Transverse colon (tissue), 4 donors: ENCODE measurements at regions not wholly inside any gene's neighbourhood (a gene's known extent, or its start where the extent isn't known, plus 50 kb on each side); places are given as distances from the start of the nearest gene placed in this dataset.
A peak's percentile ranks its signal among the peaks of the same experiment; 100 is the strongest.

Experiments
- DNase-seq: peaks from one replicate; pipeline ENCODE4 v3.0.0-alpha.2; 2019
- H3K27ac ChIP-seq, 4 donors: fragments of 200-600 bp; sonication (generic); 2 replicates each; pipeline ENCODE4 v1.5.1; 2016 to 2018; ENCODE audit warnings: inconsistent platforms in 4 of 4
- H3K27me3 ChIP-seq: fragments of 200-600 bp; sonication (generic); 2 replicates; pipeline ENCODE4 v1.5.1; 2017; ENCODE audit warnings: inconsistent platforms
- H3K36me3 ChIP-seq, 4 donors: fragments of 200-600 bp; sonication (generic); 2 replicates each; pipeline ENCODE4 v1.5.1; 2017 to 2019; ENCODE audit warnings: inconsistent platforms in 4 of 4
- H3K4me1 ChIP-seq, 4 donors: fragments of 200-600 bp; sonication (generic); 2 replicates each; pipeline ENCODE4 v1.5.1; 2017 to 2020; ENCODE audit warnings: inconsistent platforms in 4 of 4
- H3K4me3 ChIP-seq, 4 donors: fragments of 200-600 bp; sonication (generic); 1 replicate in 1 of 4; 2 replicates in 3 of 4; pipeline versions ENCODE4 v1.5.1 to v1.6.1; 2017 to 2019; ENCODE audit warnings: inconsistent platforms in 4 of 4
- H3K9me3 ChIP-seq, 2 donors: fragments of 200-600 bp; sonication (generic); 2 replicates each; pipeline ENCODE4 v1.5.1; 2017 to 2019; ENCODE audit warnings: inconsistent platforms in 2 of 2
- EP300 ChIP-seq: sonication (generic); formaldehyde crosslinking; IDR thresholded peaks from one replicate; pipeline ENCODE4 v1.6.1; 2017; ENCODE audit warnings: antibody characterized with exemption, low read depth
- POLR2A ChIP-seq: fragments of 450-650 bp; IDR thresholded peaks from one replicate; pipeline ENCODE4 v1.6.1; 2016; ENCODE audit warnings: antibody characterized with exemption, mild to moderate bottlenecking, moderate library complexity
- POLR2AphosphoS5 ChIP-seq, 3 donors: sonication (generic); formaldehyde crosslinking; IDR thresholded peaks; one replicate each; pipeline ENCODE4 v1.6.1; 2016; ENCODE audit warnings: antibody characterized with exemption in 3 of 3
- WGBS, 2 donors: methylation state at CpG; one replicate each; pipeline ENCODE4 v1.1.5; 2018; ENCODE audit warnings: low coverage in 1 of 2; 5-methylcytosine and 5-hydroxymethylcytosine counted together
- in situ Hi-C, 4 donors: fragments of 200-750 bp; cut with MboI; loops; one replicate each; pipeline versions ENCODE4 v1.15.0 to v1.15.1; 2017; ENCODE audit warnings: low sequenced_read_pairs in 3 of 4, low pct_ligation_motif_present in 1 of 4, low pct_unique_long_range_greater_than_20kb in 1 of 4
- intact Hi-C: fragments of 100-400 bp; cut with DNase I; formaldehyde crosslinking; loops from one replicate; pipeline ENCODE4 v1.15.1; 2023; ENCODE audit warnings: low total_unique reads
- TF ChIP-seq, protein P1 (sequence below), 5 experiments: fragments of 200-600 bp in 3 of 5; fragments of 450-650 bp in 2 of 5; sonication (generic) in 3 of 5; IDR thresholded peaks; 1 replicate in 2 of 5; 2 replicates in 3 of 5; pipeline ENCODE4 v1.5.1; 2016 to 2017; ENCODE audit warnings: antibody characterized with exemption in 5 of 5, inconsistent platforms in 3 of 5, mild to moderate bottlenecking in 2 of 5, moderate library complexity in 1 of 5

DNA sequence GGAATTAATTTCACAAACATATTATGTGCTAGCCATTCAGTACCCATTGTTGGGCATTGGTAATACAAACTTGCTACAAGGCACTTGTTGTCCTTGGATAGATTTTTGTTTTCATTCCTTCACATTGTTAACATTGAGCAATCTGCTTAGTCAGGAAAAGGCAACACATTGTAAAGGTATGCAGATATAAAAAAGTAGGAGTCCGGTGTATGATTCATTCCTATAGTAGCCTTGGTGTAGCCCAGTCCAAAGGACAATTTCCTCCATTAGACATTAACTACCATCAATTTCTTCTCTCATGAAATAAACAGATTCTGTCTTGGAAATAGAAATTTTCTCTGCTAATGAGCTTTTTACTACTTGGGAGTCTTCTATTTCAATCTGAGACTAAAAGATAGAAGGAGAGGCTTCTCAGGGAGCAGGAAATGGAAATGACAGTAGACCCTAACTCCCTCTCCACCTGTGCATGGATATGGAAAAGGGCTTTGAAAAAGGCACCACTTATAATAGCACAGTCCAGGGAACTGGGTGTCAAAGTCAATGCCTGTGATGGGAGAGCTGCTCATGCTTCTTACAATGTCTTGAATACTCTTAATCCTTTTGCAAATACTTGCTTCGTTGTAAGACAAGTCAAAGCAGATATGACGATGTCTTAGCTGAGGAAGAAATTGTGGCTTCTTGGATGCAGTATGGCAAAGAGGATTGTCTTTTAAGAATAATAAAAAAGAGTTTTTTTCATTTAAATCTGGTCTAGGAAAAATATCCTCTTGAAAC is 369.4 kb upstream of the CITED2 start:
- WGBS, 2 donors = 63 to 68% methylated on average over 3 of the region's 3 CpGs
- Histone ChIP-seq H3K27me3 (no peaks in the 10 kb centered on the region), H3K27ac (peak overlapping the region in 2 of 4 donors; percentile 8 to 24), H3K4me3 (no peak overlapping the region), H3K4me1 (peaks cover 4 to 14% (median 5%) of the 10 kb centered on the region in 4 donors), H3K36me3 (no peaks in the 10 kb centered on the region), H3K9me3 (no peaks in the 10 kb centered on the region)
- in situ Hi-C loops = no loop called here
- TF ChIP-seq EP300 = no peak
- TF ChIP-seq POLR2AphosphoS5 (IDR thresholded peaks at IDR 0.05) = peak in 1 of 3 donors; percentile 54
- DNase-seq = no peak
- intact Hi-C loops = no loop called here

DNA sequence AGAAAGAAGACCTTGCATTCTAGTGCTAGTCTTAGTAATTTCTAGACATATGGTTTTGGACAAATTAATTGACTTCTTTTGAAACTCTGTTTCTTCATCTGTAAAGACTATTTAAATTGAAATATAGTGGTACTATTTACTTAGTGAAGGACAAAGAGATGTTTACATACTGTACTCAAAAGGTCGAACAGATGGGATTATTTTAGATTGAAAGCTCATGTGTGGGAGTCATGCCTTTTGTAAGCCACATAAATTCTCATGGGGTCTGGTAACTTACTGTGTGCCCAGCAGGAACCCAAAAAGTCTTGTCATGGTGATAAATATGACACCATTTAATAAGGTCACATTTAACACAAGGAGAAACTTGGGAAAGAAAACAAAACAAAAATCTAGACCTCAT is 368.2 kb upstream of the CITED2 start:
- no peak overlapping the region for H3K4me3 ChIP-seq
- in situ Hi-C loops (no loop called here), intact Hi-C loops (no loop called here)
- no peaks in the 10 kb centered on the region for H3K27me3 ChIP-seq
- no peak for DNase-seq
- no peak overlapping the region for H3K27ac ChIP-seq
- no peaks in the 10 kb centered on the region for H3K36me3 ChIP-seq
- TF ChIP-seq, protein P1, sequence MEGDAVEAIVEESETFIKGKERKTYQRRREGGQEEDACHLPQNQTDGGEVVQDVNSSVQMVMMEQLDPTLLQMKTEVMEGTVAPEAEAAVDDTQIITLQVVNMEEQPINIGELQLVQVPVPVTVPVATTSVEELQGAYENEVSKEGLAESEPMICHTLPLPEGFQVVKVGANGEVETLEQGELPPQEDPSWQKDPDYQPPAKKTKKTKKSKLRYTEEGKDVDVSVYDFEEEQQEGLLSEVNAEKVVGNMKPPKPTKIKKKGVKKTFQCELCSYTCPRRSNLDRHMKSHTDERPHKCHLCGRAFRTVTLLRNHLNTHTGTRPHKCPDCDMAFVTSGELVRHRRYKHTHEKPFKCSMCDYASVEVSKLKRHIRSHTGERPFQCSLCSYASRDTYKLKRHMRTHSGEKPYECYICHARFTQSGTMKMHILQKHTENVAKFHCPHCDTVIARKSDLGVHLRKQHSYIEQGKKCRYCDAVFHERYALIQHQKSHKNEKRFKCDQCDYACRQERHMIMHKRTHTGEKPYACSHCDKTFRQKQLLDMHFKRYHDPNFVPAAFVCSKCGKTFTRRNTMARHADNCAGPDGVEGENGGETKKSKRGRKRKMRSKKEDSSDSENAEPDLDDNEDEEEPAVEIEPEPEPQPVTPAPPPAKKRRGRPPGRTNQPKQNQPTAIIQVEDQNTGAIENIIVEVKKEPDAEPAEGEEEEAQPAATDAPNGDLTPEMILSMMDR (IDR thresholded peaks at IDR 0.05) = no peak
- peaks cover 0 to 14% (median 5%) of the 10 kb centered on the region in 4 donors for H3K4me1 ChIP-seq
- no peaks in the 10 kb centered on the region for H3K9me3 ChIP-seq
- WGBS, 2 donors = 31 to 33% methylated on average over 1 of the region's 1 CpG

DNA sequence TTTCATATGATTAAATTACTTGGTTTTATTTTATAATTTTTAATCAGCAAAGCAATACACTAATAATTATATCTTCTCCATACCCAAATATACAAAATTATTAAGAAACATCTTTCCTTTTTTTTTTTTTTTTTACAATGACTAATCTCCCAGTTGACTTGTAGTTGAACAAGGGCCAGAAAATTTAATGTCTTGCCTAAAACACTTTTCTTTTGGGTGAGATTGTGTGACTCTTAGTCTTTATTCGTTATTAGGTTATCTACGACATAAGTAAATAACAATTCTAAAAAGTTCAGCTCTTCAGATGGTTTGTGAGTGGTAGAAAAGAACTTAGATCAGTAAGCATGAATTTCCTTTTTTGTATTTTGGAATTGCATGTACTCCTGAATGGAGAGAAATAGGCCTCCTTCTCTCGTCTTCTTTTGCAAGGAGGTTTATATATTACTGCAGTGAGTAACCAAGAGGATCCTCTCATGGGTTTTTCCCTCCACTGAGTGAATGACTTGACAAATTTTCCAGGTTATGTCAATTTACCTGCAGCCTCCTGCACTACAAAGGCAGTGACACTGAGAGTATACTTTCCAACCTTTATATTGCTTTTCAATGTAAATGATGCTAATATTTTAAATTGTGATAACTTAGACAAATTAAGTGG is 364.5 kb upstream of the CITED2 start:
- 79 to 83% methylated on average over 3 of the region's 3 CpGs for WGBS, 2 donors
- Histone ChIP-seq H3K4me3 (no peak overlapping the region), H3K36me3 (no peaks in the 10 kb centered on the region), H3K27me3 (no peaks in the 10 kb centered on the region), H3K27ac (no peak overlapping the region), H3K4me1 (peaks cover 0 to 9% (median 4%) of the 10 kb centered on the region in 4 donors), H3K9me3 (no peaks in the 10 kb centered on the region)
- DNase-seq = no peak
- intact Hi-C loops (no loop called here), in situ Hi-C loops (no loop called here)
- TF ChIP-seq POLR2AphosphoS5 (IDR thresholded peaks at IDR 0.05) (no peak), POLR2A (no peak), EP300 (no peak)
- TF ChIP-seq, protein P1 (IDR thresholded peaks at IDR 0.05) = no peak

DNA sequence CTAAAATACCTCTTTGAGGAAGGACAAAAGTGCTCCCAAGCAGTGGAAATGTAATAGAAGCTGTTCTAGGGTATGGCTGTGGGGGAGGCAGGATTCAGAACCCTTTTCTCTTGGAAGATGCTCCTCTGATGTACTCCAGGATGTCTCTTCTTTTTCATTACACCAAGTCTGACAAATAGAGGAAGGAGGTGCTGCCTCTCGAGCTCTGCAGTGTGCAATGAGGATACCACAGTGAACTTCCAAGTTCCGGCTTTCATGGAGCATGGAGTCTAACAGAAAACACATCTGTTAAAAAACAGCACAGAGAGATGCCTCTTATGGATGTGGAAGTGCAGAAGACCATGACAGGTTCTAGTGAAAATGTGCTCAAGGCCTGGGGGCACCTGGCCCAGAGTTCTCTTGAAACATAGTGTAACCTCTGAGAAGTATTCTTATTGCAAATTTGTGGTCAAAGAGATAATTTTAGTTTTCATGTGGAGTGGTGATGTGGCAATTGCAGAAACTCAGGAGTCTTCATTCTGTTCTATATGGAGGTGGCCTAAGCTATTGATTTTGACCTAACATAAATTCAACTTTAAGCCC is 362.0 kb upstream of the CITED2 start:
- H3K27ac ChIP-seq = no peak overlapping the region
- H3K4me1 ChIP-seq = peaks cover 0 to 11% (median 0%) of the 10 kb centered on the region in 4 donors
- H3K4me3 ChIP-seq = no peak overlapping the region
- no peak for TF ChIP-seq POLR2AphosphoS5 (IDR thresholded peaks at IDR 0.05)
- no peak for DNase-seq
- H3K27me3 ChIP-seq = no peaks in the 10 kb centered on the region
- WGBS, 2 donors = 80 to 89% methylated on average over 1 to 2 of the region's 2 CpGs
- H3K36me3 ChIP-seq = no peaks in the 10 kb centered on the region
- intact Hi-C loops (no loop called here), in situ Hi-C loops (no loop called here)
- H3K9me3 ChIP-seq = no peaks in the 10 kb centered on the region

DNA sequence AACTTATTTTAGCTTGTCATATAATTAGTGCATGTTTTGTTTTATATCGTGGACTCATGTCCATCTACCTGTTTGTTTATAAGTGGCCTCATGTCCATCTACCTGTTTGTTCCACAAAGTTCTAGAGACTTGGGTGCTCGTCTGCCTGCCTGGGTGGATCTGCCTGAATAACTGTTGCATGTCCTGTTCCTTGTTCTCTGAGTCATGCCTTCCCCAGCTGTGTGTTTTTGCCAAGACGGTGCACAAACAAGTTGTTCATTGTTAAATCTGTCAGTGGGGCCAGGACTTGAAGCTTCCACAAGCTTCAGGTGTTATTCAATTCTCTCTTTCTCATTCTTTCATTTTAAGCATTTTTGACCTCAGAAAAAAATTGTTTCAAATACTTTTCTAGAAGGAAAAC is 358.0 kb upstream of the CITED2 start:
- intact Hi-C loops = no loop called here
- Histone ChIP-seq H3K27ac (no peak overlapping the region), H3K36me3 (no peaks in the 10 kb centered on the region), H3K27me3 (no peaks in the 10 kb centered on the region), H3K9me3 (no peaks in the 10 kb centered on the region), H3K4me3 (no peak overlapping the region), H3K4me1 (peaks cover 0 to 11% (median 4%) of the 10 kb centered on the region in 4 donors)
- 29 to 38% methylated on average over 2 to 3 of the region's 3 CpGs for WGBS, 2 donors
- in situ Hi-C loops = no loop called here
- TF ChIP-seq POLR2A (no peak), POLR2AphosphoS5 (IDR thresholded peaks at IDR 0.05) (no peak)
- TF ChIP-seq, protein P1 (IDR thresholded peaks at IDR 0.05) = no peak
- DNase-seq = peak; percentile 28
